NCI-H2171 (cell line): ENCODE measurements at regions not wholly inside any gene's neighbourhood (a gene's known extent, or its start where the extent isn't known, plus 50 kb on each side); places are given as distances from the start of the nearest gene placed in this dataset.
"Not testable (repeated sequence)": the region's sequence is repeated elsewhere in the genome, so short reads cannot be mapped to it uniquely, and the experiment has no call there.

Experiments used
- DNase-seq: peaks from one replicate; lab custom pipeline; 2025; lab: John Stamatoyannopoulos, UW

DNA sequence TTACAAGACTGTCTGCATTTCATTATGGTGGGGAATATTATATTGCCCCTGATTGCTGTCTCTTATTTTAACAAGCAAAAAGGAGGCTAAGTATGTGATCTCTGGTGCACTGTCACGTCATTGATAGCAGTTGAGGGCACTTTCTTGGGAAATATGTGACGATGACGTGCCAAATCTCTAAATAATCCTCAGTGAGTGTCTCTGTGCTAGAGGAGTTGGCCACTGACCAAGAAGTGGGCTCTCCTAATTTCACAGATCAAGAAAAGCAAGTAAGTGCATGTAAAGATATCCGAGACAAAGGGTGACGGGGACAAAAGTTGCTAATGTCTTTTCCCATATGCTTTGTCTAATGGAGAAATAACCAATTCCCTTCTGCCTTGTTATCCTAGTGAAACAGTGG, 487.4 kb upstream of the TENM3 start:
- DNase-seq = no peak

- no peak for DNase-seq
These were observed 486.6 kb upstream of the TENM3 start for GRCh38 chr4:181756451-181757095.

DNA sequence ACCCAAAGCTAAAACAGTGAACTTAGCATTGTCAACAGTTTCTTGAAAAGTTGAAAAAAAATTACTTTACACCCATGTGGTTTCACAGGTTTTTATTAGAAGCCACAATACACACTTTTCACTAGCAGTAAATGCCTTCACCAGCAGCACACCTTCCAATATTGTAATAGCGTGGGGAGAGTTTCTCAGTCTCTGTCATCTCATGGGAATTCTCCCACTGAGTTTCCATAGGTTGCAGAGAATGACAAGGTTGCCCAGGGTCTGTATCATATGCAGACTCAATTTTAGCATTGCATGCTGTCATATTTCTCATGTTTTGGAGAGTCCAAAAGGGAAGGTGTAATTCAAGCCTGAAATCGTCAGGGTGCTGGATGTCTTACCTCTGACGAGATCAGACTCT, 486.1 kb upstream of the TENM3 start:
- DNase-seq = no peak

- DNase-seq = no peak
These were observed 485.1 kb upstream of the TENM3 start for GRCh38 chr4:181757910-181758660.

GRCh38 chr4:181760560-181760959, 482.6 kb upstream of the TENM3 start:
- DNase-seq = no peak

DNA sequence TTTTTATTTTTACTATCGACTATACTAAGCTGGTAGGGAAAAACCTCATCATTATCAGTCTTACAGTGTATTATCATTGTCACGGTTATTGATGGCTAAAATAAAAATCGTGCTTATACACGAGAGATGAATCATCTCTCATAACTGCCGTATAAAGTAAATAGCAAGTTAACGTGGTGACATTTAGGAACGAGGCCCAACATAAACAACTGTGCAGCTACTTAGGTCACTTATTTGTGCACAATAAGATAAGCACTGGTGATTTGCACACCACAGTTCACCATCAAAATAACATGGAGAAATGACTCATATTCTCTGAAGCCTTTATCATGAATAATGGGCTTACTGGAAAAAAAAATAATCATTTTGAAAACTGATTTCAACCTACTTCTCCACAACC, 482.0 kb upstream of the TENM3 start:
- DNase-seq = no peak

DNA sequence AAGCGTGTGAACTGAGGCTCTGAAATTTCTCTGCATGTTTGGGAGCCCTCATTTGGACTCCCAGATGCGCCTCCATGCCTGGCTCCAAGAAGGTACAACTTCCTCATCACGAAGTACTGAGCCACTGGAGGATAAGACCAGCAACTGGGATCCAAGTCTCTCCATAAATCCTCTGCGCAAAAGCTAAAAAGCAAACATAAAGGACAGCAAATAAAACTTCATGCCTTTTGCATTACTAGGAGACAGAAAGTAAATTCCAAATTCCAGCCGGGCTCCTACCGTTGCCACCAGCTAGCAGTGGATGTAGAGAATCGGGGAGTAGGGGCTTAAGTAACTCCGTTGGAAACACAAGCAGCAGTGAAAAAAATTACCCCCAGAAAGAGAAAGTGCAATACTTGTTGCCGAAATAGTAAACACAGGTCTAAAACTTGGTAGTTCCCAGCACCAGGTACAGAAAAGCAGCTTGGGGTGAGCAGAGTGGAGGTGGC, 477.1 kb upstream of the TENM3 start:
- DNase-seq = no peak

DNA sequence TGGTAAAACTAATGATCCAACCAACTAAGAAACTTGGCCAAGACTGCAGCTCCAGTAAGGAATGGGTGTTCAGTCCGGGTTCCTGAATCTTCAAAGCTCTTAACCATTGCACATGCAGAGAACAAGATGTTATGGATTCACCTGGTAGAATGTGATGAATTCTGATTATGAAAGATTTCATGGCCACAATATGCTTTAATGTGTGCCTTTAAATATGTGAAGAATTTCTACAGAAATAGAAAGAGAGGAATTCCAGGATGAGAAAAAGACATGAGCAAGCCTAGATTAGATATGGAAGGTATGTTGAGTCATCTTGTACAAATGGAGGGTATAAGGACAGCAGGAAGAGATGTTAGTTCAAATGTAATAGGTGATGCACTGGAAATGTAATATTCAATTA, 472.2 kb upstream of the TENM3 start:
- DNase-seq = no peak

GRCh38 chr4:181775298-181775697, 467.9 kb upstream of the TENM3 start:
- DNase-seq = no peak

GRCh38 chr4:181776264-181777054, 466.7 kb upstream of the TENM3 start:
- DNase-seq = no peak

DNA sequence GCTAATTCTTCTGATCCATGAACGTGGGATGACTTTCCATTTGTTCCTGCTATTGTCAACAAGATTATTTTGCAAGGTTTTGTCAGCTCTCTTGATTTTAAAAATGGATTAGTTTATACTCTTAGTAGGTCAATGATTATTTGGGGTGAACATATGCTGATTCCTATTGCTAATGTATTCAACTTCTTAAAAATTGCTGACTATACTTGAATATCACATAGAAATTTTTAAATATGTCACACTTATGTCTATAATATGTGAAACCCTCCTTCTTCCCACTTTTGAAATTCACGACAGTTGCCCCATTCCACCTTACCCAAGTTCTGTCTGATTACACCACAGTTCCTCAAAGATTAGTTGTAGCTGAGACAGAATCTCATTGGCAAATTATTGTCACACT, 465.7 kb upstream of the TENM3 start:
- no peak for DNase-seq

DNA sequence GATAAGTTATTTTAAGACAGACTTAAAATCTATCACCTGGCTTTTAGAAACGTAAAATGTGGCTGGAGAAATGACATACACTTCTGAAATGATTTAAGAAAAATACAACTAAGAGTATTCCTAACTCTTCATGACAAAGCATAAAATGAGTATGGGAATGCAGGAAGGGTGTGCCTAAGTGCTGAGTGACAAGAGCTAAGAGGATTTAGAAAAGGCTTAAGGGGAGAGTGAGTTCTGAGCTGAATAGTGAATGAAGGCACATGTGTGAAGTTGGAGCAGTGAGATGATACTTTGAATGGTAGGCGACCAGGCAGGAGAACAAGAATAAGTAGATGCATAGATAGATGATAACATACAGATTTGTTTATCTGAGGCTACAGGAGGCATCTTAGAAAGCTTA, 458.3 kb upstream of the TENM3 start:
- DNase-seq = no peak

- no peak for DNase-seq
These were observed 450.6 kb upstream of the TENM3 start for GRCh38 chr4:181792641-181793040.

GRCh38 chr4:181793096-181793495, 450.1 kb upstream of the TENM3 start:
- DNase-seq = no peak

GRCh38 chr4:181796502-181796901, 446.7 kb upstream of the TENM3 start:
- no peak for DNase-seq

- no peak for DNase-seq
These were observed 444.7 kb upstream of the TENM3 start for GRCh38 chr4:181798536-181798935.

DNA sequence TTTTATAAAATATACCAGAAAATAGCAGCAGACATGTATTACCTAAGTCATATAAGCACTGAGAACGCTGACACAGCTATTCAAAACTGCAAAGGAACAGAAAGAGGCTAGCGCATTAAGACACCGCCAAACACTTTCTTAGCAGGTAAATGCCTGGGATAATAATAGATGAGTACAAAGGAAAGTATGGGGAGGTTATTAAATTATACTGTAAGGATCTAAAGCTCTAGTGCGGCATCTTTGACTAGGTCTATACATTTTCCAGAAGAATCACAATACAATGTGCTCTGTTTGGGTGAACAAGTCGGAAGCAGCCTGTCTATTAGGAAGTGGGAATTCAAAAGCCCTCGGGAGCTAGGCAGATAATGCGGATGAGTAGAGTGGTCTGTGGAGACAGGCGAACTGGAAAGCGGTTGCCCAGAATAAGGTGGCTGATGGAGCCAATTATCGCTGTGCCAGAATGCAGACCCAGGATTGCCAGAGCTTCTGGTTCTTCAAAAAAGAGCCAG, 443.6 kb upstream of the TENM3 start:
- DNase-seq = no peak

DNA sequence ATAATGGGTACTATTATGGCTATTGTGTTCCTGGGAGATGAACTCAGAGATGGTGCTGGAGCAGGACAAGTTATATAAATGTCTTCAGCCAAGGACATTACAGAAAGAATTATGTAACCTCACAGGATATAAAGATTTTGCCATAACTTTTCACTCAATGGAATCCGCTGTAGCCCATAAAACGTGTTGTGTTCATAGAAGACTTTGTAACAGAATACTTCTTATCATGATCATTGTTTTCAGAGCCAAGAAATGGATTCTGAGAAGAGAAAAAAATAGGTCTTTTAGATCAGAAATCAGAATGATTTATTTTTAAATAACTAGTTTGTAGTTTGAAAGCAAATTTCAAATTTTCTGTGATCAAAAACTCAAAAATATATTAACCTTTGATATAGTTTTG, 441.0 kb upstream of the TENM3 start:
- DNase-seq = no peak

GRCh38 chr4:181807771-181808170, 435.4 kb upstream of the TENM3 start:
- DNase-seq = no peak

- DNase-seq = no peak
These were observed 432.5 kb upstream of the TENM3 start for GRCh38 chr4:181810711-181811110.

- not testable (repeated sequence) for DNase-seq
These were observed 431.7 kb upstream of the TENM3 start for GRCh38 chr4:181811550-181811949.

- no peak for DNase-seq
These were observed 423.3 kb upstream of the TENM3 start for GRCh38 chr4:181819946-181820345.

DNA sequence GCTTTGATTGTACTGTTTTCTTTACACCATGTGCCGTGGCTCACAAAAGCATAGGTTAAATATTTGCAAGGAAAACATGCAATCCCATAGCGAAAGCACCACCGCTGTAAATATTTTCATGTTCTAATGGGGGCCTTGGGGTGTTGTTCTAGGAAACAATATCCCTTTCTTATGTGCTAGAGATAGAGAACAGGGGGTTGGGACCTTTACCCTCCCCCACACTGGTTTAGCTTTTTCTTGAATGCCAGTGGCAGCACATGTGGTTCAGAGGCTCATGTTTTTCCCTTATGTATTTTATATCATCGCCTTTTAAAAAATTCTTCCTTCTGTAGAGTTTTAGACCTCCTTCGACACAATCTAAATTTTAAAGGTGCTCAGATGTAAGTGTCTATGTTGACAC, 422.6 kb upstream of the TENM3 start:
- DNase-seq = no peak
